Panc1 (cell line): ENCODE measurements at regions not wholly inside any gene's neighbourhood (a gene's known extent, or its start where the extent isn't known, plus 50 kb on each side); places are given as distances from the start of the nearest gene placed in this dataset.

ENCODE experiments used
- CTCF ChIP-seq: fragments of 450-650 bp; IDR thresholded peaks from 2 replicates; pipeline ENCODE4 v1.5.1; 2017; ENCODE audit warnings: mild to moderate bottlenecking
- POLR2AphosphoS5 ChIP-seq: IDR thresholded peaks from 2 replicates; pipeline ENCODE4 v1.6.1; 2012; ENCODE audit warnings: mild to moderate bottlenecking, low read depth, low read length, moderate library complexity
- SIN3A ChIP-seq: IDR thresholded peaks from 2 replicates; pipeline ENCODE4 v1.6.1; 2012; ENCODE audit warnings: low read depth, mild to moderate bottlenecking, low read length, moderate library complexity, borderline replicate concordance; ENCODE audit not compliant: insufficient read depth
- TCF7L2 ChIP-seq: IDR thresholded peaks from 2 replicates; pipeline ENCODE4 v1.6.1; 2011; ENCODE audit warnings: mild to moderate bottlenecking, low read depth, low read length, inconsistent platforms

DNA sequence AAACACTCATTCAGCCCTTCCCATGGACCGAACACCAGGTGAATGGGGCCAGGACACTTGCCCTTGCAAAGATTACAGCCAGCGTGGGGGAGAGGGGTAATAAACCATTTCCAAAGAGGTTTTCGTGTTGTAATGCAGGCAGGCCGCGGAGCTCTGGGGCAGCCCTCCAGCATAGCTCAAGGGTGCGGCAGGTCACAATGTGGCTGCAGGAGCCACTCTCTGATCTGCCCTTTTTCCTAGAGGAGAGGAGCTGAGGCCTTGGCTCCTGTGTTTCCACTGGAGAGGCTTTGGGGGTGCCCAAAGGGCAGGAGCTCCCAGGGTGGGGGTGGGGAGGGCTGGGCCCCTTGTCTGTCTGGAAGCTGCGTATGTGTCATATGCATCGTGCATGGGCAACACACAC, 134.2 kb upstream of the NECTIN1 start:
- no peak for TF ChIP-seq POLR2AphosphoS5
- TF ChIP-seq CTCF: no peak
- no peak for TF ChIP-seq TCF7L2
- no peak for TF ChIP-seq SIN3A
